Skeletal muscle tissue (tissue), 3 donors: ENCODE measurements at regions not wholly inside any gene's neighbourhood (a gene's known extent, or its start where the extent isn't known, plus 50 kb on each side); places are given as distances from the start of the nearest gene placed in this dataset.

Source experiments
- H3K27ac ChIP-seq: one replicate; pipeline ENCODE4 v1.7.0; 2013; ENCODE audit warnings: mild to moderate bottlenecking, low read depth, low read length, inconsistent platforms
- H3K27me3 ChIP-seq, 3 donors: one replicate each; pipeline ENCODE4 v1.7.0; 2013; ENCODE audit warnings: low read length in 3 of 3; ENCODE audit not compliant: control insufficient read depth in 3 of 3, insufficient read depth in 3 of 3
- H3K36me3 ChIP-seq, 3 donors: one replicate each; pipeline ENCODE4 v1.7.0; 2013; ENCODE audit warnings: low read length in 3 of 3; ENCODE audit not compliant: control insufficient read depth in 3 of 3, insufficient read depth in 3 of 3
- H3K4me1 ChIP-seq, 3 donors: one replicate each; pipeline ENCODE4 v1.7.0; 2013; ENCODE audit warnings: low read length in 3 of 3, mild to moderate bottlenecking in 3 of 3; ENCODE audit not compliant: control insufficient read depth in 3 of 3, insufficient read depth in 3 of 3
- H3K4me3 ChIP-seq, 3 donors: one replicate each; pipeline ENCODE4 v1.7.0; 2013; ENCODE audit warnings: low read length in 3 of 3
- H3K9ac ChIP-seq, 3 donors: one replicate each; pipeline ENCODE4 v1.7.0; 2013; ENCODE audit warnings: low read length in 3 of 3, mild to moderate bottlenecking in 3 of 3, moderate library complexity in 2 of 3, low read depth in 1 of 3
- H3K9me3 ChIP-seq, 3 donors: one replicate each; pipeline ENCODE4 v1.7.0; 2013; ENCODE audit warnings: low read length in 3 of 3; ENCODE audit not compliant: control insufficient read depth in 3 of 3
- donor health status: Osteomylitis.

DNA sequence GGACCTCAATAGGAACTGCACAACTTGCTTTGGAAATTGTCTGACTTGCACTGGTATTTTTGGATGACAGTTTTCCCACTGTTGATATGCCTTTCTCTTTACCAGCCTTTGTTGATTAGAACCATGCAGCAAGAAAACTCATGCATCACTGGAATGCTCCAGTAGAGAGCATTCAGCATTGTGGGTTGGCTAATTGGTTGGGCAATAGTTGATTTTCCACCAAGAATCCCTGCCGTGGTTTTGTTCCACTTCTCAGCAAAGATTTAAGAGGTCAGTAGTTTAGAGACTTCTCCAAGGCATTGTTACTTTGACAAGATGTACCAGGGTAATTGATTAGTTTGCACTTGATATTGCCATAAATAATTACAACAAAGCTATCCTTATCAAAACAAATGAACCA lies 260.0 kb downstream of the DHX35 start:
- H3K9me3 ChIP-seq = no peaks in the 10 kb centered on the region
- no peaks in the 10 kb centered on the region for H3K36me3 ChIP-seq
- H3K9ac ChIP-seq = no peak overlapping the region
- no peaks in the 10 kb centered on the region for H3K4me1 ChIP-seq
- H3K27me3 ChIP-seq = no peaks in the 10 kb centered on the region
- no peak overlapping the region for H3K4me3 ChIP-seq
- no peak overlapping the region for H3K27ac ChIP-seq

DNA sequence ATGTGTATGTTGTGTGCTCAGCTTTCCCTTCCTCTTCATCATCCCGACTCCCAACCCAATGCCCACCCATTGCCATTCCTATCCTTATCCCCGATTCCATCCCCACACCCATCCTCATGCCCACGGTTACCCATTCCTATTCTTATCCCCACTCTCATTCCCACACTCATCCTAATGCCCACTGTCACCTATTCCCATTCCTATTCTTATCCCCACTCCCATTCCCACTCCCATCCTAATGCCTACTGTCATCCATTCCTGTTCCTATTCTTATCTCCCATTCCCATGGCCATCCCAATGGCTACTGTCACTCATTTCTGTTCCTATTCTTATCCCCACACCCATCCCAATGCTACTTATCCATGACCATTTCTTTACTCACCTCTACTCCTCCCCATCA lies 254.1 kb downstream of the DHX35 start:
- Histone ChIP-seq H3K4me3 (no peak overlapping the region), H3K9me3 (no peaks in the 10 kb centered on the region), H3K27ac (no peak overlapping the region), H3K9ac (no peak overlapping the region), H3K36me3 (no peaks in the 10 kb centered on the region), H3K27me3 (no peaks in the 10 kb centered on the region), H3K4me1 (no peaks in the 10 kb centered on the region)

DNA sequence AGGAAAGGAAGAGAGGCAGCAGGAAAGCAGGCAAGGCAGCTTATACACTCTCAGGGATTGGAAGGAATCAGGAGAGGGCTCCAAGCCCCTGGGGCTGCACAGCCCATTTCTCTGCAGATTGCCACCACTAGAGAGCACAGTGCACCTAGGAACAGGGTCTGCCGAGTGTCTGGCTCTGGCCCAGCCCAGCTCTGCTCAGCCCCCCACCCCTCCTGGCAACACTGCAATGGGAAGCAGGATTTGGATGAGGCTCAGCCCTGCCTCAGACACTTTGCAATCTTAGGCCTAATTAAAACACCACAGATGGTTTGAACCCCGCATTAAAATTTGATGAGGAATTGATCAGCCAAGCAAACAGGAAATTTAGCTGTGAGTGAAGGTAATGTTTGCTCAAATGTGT lies 252.7 kb downstream of the DHX35 start:
- no peaks in the 10 kb centered on the region for H3K27me3 ChIP-seq
- no peak overlapping the region for H3K4me3 ChIP-seq
- no peaks in the 10 kb centered on the region for H3K36me3 ChIP-seq
- no peaks in the 10 kb centered on the region for H3K9me3 ChIP-seq
- no peak overlapping the region for H3K9ac ChIP-seq
- H3K27ac ChIP-seq = no peak overlapping the region
- H3K4me1 ChIP-seq = peaks cover 0 to 8% (median 0%) of the 10 kb centered on the region in 3 donors

DNA sequence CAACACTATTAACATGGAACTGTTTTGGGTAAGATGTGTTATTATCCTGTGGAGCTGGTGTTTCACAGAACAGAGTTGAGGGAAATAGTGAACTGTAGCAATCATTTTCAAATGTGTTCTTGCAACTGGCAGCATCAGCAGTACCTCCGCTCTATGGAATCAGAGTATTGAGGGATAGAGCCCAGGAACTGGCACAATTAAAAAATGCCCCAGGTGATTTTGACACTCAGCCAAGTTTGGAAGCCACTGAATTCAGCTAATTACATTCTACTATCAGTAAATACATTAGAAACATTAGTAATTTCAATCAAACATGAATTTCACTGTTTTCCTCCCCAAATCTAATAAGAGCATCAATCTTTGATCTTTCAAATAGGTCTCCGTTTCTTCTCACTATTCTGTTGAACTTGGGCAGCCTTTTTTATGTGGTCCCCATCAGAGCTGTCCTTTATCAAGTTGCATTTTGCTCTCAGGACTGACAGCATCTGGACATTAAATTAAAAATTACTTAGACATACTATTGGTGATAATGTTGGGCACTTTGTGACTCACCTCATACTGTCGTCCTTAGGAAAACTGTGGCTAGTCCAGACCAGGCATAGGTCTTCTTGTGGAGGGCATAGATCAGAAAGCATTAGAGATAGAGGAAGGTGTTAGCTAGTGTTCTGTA lies 251.5 kb downstream of the DHX35 start:
- Histone ChIP-seq H3K27ac (no peak overlapping the region), H3K4me3 (no peak overlapping the region), H3K27me3 (no peaks in the 10 kb centered on the region), H3K4me1 (peaks cover 0 to 8% (median 0%) of the 10 kb centered on the region in 3 donors), H3K9ac (no peak overlapping the region), H3K36me3 (no peaks in the 10 kb centered on the region), H3K9me3 (no peaks in the 10 kb centered on the region)

DNA sequence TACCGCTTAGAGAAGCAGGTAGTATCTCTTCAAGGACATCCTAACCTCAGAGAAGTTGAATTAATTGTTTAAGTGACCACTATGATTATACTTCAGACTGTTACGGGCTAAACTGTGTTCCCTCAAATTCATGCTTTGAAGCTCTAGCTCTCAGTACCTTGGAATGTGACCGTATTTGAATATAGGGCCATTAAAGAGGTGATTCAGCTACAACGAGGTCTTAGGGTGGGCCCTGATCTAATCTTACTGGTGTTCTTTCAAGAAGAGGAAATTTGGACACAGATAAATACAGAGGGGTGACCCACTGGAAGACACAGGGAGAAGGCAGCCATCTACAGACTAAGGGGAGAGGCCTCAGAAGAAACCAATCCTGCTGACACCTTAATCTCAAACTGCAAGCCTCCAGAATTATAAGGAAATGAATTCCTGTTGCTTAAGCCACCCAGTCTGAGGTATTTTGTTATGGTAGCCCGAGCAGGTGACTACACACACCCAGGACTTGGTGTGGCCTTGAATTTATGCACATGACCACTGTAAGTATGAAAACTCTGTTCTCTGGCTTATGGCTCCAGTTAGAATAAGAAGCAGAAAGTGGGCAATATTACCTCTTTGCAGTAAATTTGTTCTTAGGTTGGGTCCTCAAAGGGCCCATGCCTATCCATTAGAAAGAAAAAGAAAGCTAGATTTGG lies 249.1 kb downstream of the DHX35 start:
- Histone ChIP-seq H3K36me3 (no peaks in the 10 kb centered on the region), H3K9ac (no peak overlapping the region), H3K27ac (no peak overlapping the region), H3K27me3 (no peaks in the 10 kb centered on the region), H3K4me1 (peaks cover 2 to 25% (median 6%) of the 10 kb centered on the region in 3 donors), H3K9me3 (no peaks in the 10 kb centered on the region), H3K4me3 (no peak overlapping the region)

DNA sequence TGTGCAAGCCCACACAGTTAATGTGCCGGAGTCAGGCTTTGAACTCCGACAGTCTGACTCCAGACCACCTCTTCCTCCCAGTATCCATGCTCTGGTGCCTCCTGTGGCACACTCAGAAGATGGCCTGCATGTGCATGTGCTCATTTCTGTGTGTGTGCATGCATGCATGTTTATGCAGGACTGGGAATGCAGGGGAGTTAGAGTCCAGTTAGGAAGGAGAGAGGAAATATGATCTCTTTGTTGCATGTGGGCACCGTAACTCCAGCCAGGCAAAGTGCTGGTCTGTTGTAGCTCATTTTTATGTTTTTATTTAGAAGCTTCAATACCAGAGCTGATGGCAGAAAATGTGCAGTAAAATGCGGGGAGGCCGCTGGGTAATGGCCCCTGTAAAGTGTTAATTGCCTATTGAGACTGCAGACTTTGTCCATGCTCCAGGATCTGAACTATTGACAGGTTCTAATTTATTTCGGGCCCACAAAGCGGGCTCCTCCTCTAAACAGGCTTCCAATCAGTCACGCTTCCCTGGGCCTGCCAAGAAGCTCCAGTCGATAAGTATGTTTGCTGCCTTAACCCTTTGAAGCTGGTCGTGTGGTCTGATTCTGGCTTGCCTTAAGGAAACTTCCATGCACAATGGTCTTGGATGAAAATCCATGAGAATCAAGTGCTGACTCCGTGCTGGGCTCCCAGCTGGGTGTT lies 248.3 kb downstream of the DHX35 start:
- Histone ChIP-seq H3K27ac (no peak overlapping the region), H3K4me3 (no peak overlapping the region), H3K27me3 (no peaks in the 10 kb centered on the region), H3K9ac (no peak overlapping the region), H3K36me3 (no peaks in the 10 kb centered on the region), H3K9me3 (no peaks in the 10 kb centered on the region), H3K4me1 (peaks cover 2 to 25% (median 6%) of the 10 kb centered on the region in 3 donors)

DNA sequence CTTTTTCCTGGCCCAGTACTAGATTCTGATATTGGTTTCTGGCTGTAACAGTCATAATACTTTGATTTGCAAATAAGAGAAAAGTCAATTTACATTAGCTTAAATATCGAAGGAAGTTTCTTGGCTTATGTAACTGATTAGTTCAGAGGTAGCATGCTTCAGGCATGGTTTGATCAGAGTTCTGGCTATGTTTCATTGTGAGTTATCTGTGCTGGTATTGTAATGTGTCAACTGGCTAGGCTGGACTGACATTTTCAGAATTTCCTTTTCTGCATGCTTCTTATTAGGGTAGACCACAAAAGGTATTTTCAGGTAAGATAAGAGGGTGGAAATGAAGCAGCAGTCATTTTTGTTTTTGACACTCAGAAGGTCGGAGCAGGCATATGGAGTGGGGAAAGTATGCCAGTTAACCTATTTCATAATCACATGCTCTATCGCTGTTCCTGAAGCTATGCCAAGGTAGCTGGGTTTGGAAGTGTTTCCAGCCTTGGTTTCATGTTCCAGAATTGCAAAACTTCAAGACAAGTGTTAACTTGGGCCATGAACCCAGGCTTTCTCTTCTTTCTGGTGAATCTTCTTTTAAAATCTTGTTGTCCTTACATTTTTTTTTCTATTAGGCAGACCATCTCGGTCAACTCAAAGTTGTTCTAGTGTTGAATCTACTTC lies 244.9 kb downstream of the DHX35 start:
- Histone ChIP-seq H3K27ac (no peak overlapping the region), H3K27me3 (no peaks in the 10 kb centered on the region), H3K4me1 (peaks cover 2 to 25% (median 6%) of the 10 kb centered on the region in 3 donors), H3K9ac (no peak overlapping the region), H3K36me3 (no peaks in the 10 kb centered on the region), H3K9me3 (peaks cover 0 to 4% (median 0%) of the 10 kb centered on the region in 3 donors), H3K4me3 (no peak overlapping the region)

DNA sequence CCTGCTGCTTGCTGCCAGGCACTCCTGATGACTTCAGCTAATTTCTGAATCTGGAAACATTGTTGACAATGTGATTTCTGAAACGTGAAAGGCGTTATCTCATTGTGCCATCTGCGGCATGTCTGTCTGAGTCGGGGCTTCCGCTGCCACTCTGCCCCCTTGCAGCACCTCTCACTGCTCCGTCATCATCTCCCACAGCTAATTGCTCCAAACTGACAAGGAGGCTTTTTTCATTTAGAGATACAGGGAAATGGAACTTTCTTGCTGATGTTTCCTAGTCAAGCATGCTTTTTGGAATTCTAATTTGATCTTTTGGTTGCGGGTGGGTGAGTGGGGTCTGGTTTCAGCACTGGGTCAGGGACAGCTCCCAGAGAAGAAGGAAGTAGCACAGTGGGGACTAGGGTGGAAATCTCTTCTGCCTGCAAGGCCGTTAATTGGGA lies 233.5 kb downstream of the DHX35 start:
- H3K27ac ChIP-seq = no peak overlapping the region
- no peak overlapping the region for H3K9ac ChIP-seq

DNA sequence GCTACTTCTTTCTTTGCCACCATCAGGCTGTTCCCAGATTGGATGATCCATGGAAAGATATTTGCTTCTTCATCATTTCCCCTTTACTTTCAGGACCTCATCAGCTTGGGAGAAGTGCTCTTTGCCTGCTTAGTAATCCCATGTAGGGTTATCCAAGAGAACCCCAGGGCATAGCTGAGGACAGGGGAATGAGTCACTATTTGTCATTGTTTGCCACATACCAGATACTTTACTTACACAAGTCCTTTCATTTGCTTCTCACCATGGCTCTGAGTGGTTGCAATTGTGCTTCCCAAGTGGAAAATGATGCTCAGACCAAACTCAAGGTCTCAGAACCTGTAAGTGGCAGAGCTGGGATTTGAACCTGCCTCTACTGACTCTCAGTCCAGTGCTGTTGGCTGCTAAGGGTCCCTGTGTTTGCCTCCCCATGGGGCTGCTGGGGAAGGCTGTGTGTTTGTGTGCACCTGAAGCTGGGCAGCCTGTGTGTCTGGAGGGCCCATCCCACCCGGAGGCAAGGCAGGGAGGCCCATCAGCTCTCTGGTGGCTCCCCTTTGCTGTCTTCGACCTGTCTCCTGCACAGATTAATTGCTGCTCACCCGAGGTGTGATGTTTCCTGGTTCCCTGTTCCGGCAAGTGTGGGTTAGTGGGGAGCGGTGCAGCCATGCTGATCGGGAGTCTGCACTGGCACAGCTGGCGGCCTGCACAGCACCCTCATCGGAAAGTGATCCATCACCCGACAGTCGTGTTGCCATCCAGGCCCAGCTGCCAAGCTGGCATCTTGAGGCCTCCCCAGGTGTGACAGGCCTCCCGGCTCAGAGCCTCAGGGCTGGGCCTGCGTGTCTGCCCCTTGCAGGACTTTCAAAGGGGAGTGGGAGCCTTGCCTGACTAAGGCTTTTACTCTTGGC lies 228.8 kb downstream of the DHX35 start:
- H3K27me3 ChIP-seq = peaks cover 0 to 2% (median 0%) of the 10 kb centered on the region in 3 donors
- H3K4me3 ChIP-seq = no peak overlapping the region
- H3K9ac ChIP-seq = no peak overlapping the region
- H3K4me1 ChIP-seq = no peaks in the 10 kb centered on the region
- H3K9me3 ChIP-seq = no peaks in the 10 kb centered on the region
- no peaks in the 10 kb centered on the region for H3K36me3 ChIP-seq
- H3K27ac ChIP-seq = no peak overlapping the region

More for the DNA sequence above, 233.5 kb downstream of the DHX35 start:
- peaks cover 0 to 5% (median 0%) of the 10 kb centered on the region in 3 donors for H3K9me3 ChIP-seq
- no peaks in the 10 kb centered on the region for H3K36me3 ChIP-seq
- no peaks in the 10 kb centered on the region for H3K4me1 ChIP-seq
- no peak overlapping the region for H3K4me3 ChIP-seq
- peaks cover 0 to 2% (median 0%) of the 10 kb centered on the region in 3 donors for H3K27me3 ChIP-seq
